OCI-LY1 (cell line): ENCODE measurements at regions not wholly inside any gene's neighbourhood (a gene's known extent, or its start where the extent isn't known, plus 50 kb on each side); places are given as distances from the start of the nearest gene placed in this dataset.

Experiments
- EZH2 ChIP-seq: fragments of 200-600 bp; sonication (generic), shearing (Covaris generic); IDR thresholded peaks from 2 replicates; pipeline ENCODE4 v1.8.0; 2017; ENCODE audit warnings: borderline replicate concordance, mixed run types, mild to moderate bottlenecking, antibody characterized with exemption, low read length, moderate library complexity, mixed read lengths
- TF ChIP-seq, protein P1 (sequence below): fragments of 200-600 bp; sonication (generic), shearing (Covaris generic); IDR thresholded peaks from 2 replicates; pipeline ENCODE4 v1.5.1; 2017; ENCODE audit warnings: mild to moderate bottlenecking, antibody characterized with exemption, low read length, moderate library complexity, mixed read lengths

DNA sequence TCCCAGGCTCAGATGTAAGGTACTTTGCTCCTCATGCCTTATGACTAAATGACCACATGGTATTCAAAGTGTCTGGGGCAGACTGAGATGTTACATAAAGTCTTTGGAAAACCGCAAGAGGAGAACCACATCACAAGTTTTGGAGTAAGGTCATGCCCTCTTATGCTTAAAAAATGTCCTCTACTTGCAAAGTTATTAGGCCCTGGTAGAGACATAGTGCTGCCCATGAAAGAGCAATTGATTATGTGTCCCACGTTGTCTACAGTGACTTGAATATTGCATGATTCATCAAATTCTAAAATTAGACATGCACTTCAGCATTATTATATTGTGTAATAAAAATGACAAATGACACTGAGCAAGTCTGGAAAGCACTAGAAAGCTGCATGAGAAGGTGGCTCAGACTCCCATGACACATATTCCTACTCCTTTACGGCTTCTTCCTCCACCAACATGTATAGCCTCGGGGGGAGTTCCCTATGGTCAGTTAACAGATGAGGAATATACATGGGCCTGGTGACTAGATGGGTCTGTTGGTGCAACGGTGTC, 602.6 kb upstream of the VRK2 start:
- TF ChIP-seq, protein P1, sequence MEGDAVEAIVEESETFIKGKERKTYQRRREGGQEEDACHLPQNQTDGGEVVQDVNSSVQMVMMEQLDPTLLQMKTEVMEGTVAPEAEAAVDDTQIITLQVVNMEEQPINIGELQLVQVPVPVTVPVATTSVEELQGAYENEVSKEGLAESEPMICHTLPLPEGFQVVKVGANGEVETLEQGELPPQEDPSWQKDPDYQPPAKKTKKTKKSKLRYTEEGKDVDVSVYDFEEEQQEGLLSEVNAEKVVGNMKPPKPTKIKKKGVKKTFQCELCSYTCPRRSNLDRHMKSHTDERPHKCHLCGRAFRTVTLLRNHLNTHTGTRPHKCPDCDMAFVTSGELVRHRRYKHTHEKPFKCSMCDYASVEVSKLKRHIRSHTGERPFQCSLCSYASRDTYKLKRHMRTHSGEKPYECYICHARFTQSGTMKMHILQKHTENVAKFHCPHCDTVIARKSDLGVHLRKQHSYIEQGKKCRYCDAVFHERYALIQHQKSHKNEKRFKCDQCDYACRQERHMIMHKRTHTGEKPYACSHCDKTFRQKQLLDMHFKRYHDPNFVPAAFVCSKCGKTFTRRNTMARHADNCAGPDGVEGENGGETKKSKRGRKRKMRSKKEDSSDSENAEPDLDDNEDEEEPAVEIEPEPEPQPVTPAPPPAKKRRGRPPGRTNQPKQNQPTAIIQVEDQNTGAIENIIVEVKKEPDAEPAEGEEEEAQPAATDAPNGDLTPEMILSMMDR, result no peak
- no peak for TF ChIP-seq EZH2
